ENCODE measurements at regions not wholly inside any gene's neighbourhood (a gene's known extent, or its start where the extent isn't known, plus 50 kb on each side); places are given as distances from the start of the nearest gene placed in this dataset.

DNA sequence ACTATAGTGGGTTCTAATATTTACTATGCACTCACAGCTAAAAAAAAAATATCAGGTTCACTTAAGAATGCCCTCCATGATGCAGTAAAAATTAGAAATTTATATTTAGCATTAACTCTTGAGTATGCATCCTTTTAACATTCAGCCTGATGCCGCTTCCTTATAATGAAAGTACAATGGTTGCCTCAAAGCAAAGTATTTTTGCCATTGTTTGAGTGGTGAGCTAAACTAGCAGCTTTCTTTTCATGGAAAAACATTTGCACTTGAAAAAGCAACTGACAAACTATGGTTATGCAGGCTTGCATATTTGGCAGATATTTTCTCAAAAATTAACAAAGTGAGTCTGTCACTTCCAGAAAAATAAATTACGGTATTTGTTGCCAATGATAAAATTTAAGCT, 188.6 kb downstream of the SLC6A15 start:
- DNase-seq (no peak), FAIRE-seq (no peak)
- intact Hi-C loops (cut with DNase I) = no loop called here
- no peak overlapping the region for H3K9ac ChIP-seq (ENCODE audit: low read length in 3 of 3)
- H3K4me1 ChIP-seq (ENCODE audit: control insufficient read depth in 2 of 3, insufficient read depth in 2 of 3, low read depth in 1 of 3, low read length in 3 of 3) = no peaks in the 10 kb centered on the region
- H3K27me3 ChIP-seq (ENCODE audit: control insufficient read depth, insufficient read depth, low read length) = no peaks in the 10 kb centered on the region
- no peaks in the 10 kb centered on the region for H3K9me3 ChIP-seq (ENCODE audit: control insufficient read depth in 2 of 3, insufficient read depth in 1 of 3, low read length in 3 of 3)
- no peaks in the 10 kb centered on the region for H3K36me3 ChIP-seq (ENCODE audit: control insufficient read depth in 2 of 3, insufficient read depth in 3 of 3, low read length in 3 of 3)
- TF ChIP-seq, protein P1, sequence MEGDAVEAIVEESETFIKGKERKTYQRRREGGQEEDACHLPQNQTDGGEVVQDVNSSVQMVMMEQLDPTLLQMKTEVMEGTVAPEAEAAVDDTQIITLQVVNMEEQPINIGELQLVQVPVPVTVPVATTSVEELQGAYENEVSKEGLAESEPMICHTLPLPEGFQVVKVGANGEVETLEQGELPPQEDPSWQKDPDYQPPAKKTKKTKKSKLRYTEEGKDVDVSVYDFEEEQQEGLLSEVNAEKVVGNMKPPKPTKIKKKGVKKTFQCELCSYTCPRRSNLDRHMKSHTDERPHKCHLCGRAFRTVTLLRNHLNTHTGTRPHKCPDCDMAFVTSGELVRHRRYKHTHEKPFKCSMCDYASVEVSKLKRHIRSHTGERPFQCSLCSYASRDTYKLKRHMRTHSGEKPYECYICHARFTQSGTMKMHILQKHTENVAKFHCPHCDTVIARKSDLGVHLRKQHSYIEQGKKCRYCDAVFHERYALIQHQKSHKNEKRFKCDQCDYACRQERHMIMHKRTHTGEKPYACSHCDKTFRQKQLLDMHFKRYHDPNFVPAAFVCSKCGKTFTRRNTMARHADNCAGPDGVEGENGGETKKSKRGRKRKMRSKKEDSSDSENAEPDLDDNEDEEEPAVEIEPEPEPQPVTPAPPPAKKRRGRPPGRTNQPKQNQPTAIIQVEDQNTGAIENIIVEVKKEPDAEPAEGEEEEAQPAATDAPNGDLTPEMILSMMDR (IDR thresholded peaks at IDR 0.05; ENCODE audit: borderline replicate concordance, extremely low read depth, insufficient read depth) = no peak
- H3K27ac ChIP-seq (ENCODE audit: low read depth in 2 of 2, low read length in 2 of 2) = no peak overlapping the region
- H3K4me3 ChIP-seq (ENCODE audit: low read length in 3 of 3) = no peak overlapping the region

DNA sequence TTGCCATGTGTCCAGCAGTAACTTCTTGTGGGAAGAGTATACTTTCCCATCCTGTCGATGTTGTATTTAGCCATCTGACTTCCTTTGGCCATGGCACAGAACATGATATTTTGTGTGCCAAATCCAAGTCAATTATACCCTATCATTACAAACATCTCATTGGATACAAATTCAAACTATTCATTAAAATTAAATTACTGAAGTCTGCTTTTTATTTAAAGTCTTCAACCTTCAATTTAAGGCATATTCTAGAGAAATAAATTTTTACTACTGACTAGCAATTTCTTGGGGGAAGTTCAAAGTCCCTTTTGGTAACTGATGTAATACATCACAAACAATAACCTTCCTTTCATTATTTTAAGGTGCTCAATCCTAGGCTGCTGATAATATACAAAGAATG, 192.6 kb downstream of the SLC6A15 start:
- TF ChIP-seq, protein P1 (IDR thresholded peaks at IDR 0.05; ENCODE audit: borderline replicate concordance, extremely low read depth, insufficient read depth) = no peak
- DNase-seq (no peak), FAIRE-seq (no peak)

DNA sequence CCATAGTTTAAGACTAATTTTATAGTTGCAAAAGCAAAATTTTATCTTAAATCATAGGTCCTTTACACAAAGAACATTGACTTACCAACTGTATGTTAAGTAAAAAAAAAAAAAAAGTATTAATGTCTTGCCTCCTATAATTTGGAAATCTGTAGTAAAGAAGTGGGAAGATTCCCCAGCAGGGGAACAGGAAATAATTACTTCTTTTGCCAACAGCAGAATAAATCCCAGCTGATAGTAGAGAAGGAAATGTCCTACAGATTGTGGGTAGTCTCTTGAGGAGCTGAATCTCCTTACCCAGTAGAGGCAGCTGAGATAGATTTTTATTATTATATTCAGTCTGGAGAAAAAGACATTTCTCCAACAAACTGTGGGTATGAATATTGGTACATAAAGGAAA, 193.7 kb downstream of the SLC6A15 start:
- intact Hi-C loops (cut with DNase I) = no loop called here
- no peak overlapping the region for H3K9ac ChIP-seq (ENCODE audit: low read length in 3 of 3)
- H3K36me3 ChIP-seq (ENCODE audit: control insufficient read depth in 2 of 3, insufficient read depth in 3 of 3, low read length in 3 of 3) = no peaks in the 10 kb centered on the region
- FAIRE-seq (no peak), DNase-seq (no peak)
- no peak overlapping the region for H3K27ac ChIP-seq (ENCODE audit: low read depth in 2 of 2, low read length in 2 of 2)
- H3K4me3 ChIP-seq (ENCODE audit: low read length in 3 of 3) = no peak overlapping the region
- H3K4me1 ChIP-seq (ENCODE audit: control insufficient read depth in 2 of 3, insufficient read depth in 2 of 3, low read depth in 1 of 3, low read length in 3 of 3) = no peaks in the 10 kb centered on the region
- no peaks in the 10 kb centered on the region for H3K9me3 ChIP-seq (ENCODE audit: control insufficient read depth in 2 of 3, insufficient read depth in 1 of 3, low read length in 3 of 3)
- no peaks in the 10 kb centered on the region for H3K27me3 ChIP-seq (ENCODE audit: control insufficient read depth, insufficient read depth, low read length)
- TF ChIP-seq, protein P1 (IDR thresholded peaks at IDR 0.05; ENCODE audit: borderline replicate concordance, extremely low read depth, insufficient read depth) = no peak

More for the DNA sequence above, 192.6 kb downstream of the SLC6A15 start:
- no peaks in the 10 kb centered on the region for H3K27me3 ChIP-seq (ENCODE audit: control insufficient read depth, insufficient read depth, low read length)
- no peak overlapping the region for H3K4me3 ChIP-seq (ENCODE audit: low read length in 3 of 3)
- intact Hi-C loops (cut with DNase I) = no loop called here
- no peaks in the 10 kb centered on the region for H3K4me1 ChIP-seq (ENCODE audit: control insufficient read depth in 2 of 3, insufficient read depth in 2 of 3, low read depth in 1 of 3, low read length in 3 of 3)
- H3K27ac ChIP-seq (ENCODE audit: low read depth in 2 of 2, low read length in 2 of 2) = no peak overlapping the region
- no peaks in the 10 kb centered on the region for H3K9me3 ChIP-seq (ENCODE audit: control insufficient read depth in 2 of 3, insufficient read depth in 1 of 3, low read length in 3 of 3)
- no peak overlapping the region for H3K9ac ChIP-seq (ENCODE audit: low read length in 3 of 3)
- H3K36me3 ChIP-seq (ENCODE audit: control insufficient read depth in 2 of 3, insufficient read depth in 3 of 3, low read length in 3 of 3) = no peaks in the 10 kb centered on the region

- H3K4me1 ChIP-seq (ENCODE audit: control insufficient read depth in 2 of 3, insufficient read depth in 2 of 3, low read depth in 1 of 3, low read length in 3 of 3) = no peaks in the 10 kb centered on the region
- H3K4me3 ChIP-seq (ENCODE audit: low read length in 3 of 3) = no peak overlapping the region
- FAIRE-seq (no peak), DNase-seq (no peak)
- no peaks in the 10 kb centered on the region for H3K27me3 ChIP-seq (ENCODE audit: control insufficient read depth, insufficient read depth, low read length)
- TF ChIP-seq, protein P1 (IDR thresholded peaks at IDR 0.05; ENCODE audit: borderline replicate concordance, extremely low read depth, insufficient read depth) = no peak
- intact Hi-C loops (cut with DNase I) = no loop called here
- no peak overlapping the region for H3K9ac ChIP-seq (ENCODE audit: low read length in 3 of 3)
- H3K27ac ChIP-seq (ENCODE audit: low read depth in 2 of 2, low read length in 2 of 2) = no peak overlapping the region
- H3K9me3 ChIP-seq (ENCODE audit: control insufficient read depth in 2 of 3, insufficient read depth in 1 of 3, low read length in 3 of 3) = no peaks in the 10 kb centered on the region
- H3K36me3 ChIP-seq (ENCODE audit: control insufficient read depth in 2 of 3, insufficient read depth in 3 of 3, low read length in 3 of 3) = no peaks in the 10 kb centered on the region
Observed at GRCh38 chr12:84712747-84713146, 199.9 kb downstream of the SLC6A15 start.
